T-helper 1 cell treated with Interleukin-12 subunit alpha and Interleukin-12 subunit beta and Interleukin-4 antibody, amounts not matched to agents 30 μg/mL and 1 μg/mL, for 36 hours (primary cell): ENCODE measurements at regions not wholly inside any gene's neighbourhood (a gene's known extent, or its start where the extent isn't known, plus 50 kb on each side); places are given as distances from the start of the nearest gene placed in this dataset.
"Not testable (repeated sequence)": the region's sequence is repeated elsewhere in the genome, so short reads cannot be mapped to it uniquely, and the experiment has no call there.

Experiments used
- H3K27ac Mint-ChIP-seq: one replicate; pipeline ENCODE4 v1.8.0; 2021; ENCODE audit warnings: mild to moderate bottlenecking, mixed read lengths
- H3K27me3 Mint-ChIP-seq: one replicate; pipeline ENCODE4 v1.8.0; 2021; ENCODE audit warnings: low read depth, mixed read lengths
- H3K36me3 Mint-ChIP-seq: one replicate; pipeline ENCODE4 v1.8.0; 2021; ENCODE audit warnings: low read depth, mixed read lengths
- H3K4me1 Mint-ChIP-seq: one replicate; pipeline ENCODE4 v1.8.0; 2021; ENCODE audit warnings: low read depth, mixed read lengths
- H3K4me3 Mint-ChIP-seq: one replicate; pipeline ENCODE4 v1.8.0; 2021; ENCODE audit warnings: mild to moderate bottlenecking, moderate library complexity, mixed read lengths
- H3K9me3 Mint-ChIP-seq: one replicate; pipeline ENCODE4 v1.8.0; 2021; ENCODE audit warnings: mixed read lengths

GRCh38 chr13:82220641-82221040 is 1661.6 kb downstream of the SLITRK1 start:
- H3K4me1 Mint-ChIP-seq: no peaks in the 10 kb centered on the region
- no peaks in the 10 kb centered on the region for H3K36me3 Mint-ChIP-seq
- H3K9me3 Mint-ChIP-seq: peaks cover 7% of the 10 kb centered on the region
- H3K4me3 Mint-ChIP-seq: no peak overlapping the region
- no peaks in the 10 kb centered on the region for H3K27me3 Mint-ChIP-seq
- no peak overlapping the region for H3K27ac Mint-ChIP-seq

GRCh38 chr13:82216165-82216564 is 1666.1 kb downstream of the SLITRK1 start:
- H3K9me3 Mint-ChIP-seq: peaks cover 13% of the 10 kb centered on the region
- H3K27me3 Mint-ChIP-seq: no peaks in the 10 kb centered on the region
- no peak overlapping the region for H3K4me3 Mint-ChIP-seq

DNA sequence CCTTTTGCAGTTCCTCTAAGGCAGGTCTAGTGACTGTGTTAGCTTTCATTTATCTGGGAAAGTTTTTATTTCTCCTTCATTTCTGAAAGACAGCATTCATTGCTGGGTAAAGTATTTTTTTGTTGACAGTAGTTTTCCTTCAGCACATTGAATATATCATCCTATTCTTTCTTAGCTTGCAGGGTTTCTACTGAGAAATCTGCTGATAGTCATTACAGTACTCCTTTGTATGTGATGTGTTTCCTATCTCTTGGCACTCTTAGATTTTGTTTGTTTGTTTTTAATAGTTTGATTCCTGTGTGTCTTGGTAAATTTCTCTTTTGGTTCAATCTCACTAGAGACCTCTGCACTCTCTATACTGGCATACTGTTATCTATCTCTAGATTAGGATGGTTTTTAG is 1667.9 kb downstream of the SLITRK1 start:
- no peaks in the 10 kb centered on the region for H3K27me3 Mint-ChIP-seq
- H3K4me1 Mint-ChIP-seq: no peaks in the 10 kb centered on the region
- H3K4me3 Mint-ChIP-seq: no peak overlapping the region
- peaks cover 13% of the 10 kb centered on the region for H3K9me3 Mint-ChIP-seq
- no peak overlapping the region for H3K27ac Mint-ChIP-seq
- H3K36me3 Mint-ChIP-seq: no peaks in the 10 kb centered on the region

More at GRCh38 chr13:82216165-82216564, 1666.1 kb downstream of the SLITRK1 start:
- H3K36me3 Mint-ChIP-seq: no peaks in the 10 kb centered on the region
- H3K27ac Mint-ChIP-seq: no peak overlapping the region
- no peaks in the 10 kb centered on the region for H3K4me1 Mint-ChIP-seq

DNA sequence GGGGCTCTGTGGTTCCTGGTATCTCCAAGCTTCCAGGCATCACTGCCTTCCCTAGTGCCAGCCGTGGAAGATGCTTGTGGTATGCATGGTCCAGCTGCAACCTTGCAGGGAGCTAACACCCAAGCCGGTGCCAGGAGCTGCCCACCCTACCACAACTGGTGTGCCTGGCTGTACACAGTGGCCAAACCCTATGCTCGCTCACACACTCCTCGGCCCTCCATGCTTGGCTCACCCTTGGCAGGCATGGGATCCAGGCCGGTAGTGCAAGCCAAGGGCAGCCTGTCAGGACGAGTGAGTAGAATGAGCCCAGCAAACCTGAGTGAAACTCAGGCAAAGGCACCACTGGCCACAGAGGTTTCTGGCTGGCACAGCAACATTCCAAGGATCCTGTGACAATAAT is 1676.0 kb downstream of the SLITRK1 start:
- H3K9me3 Mint-ChIP-seq: peaks cover 7% of the 10 kb centered on the region
- no peak overlapping the region for H3K27ac Mint-ChIP-seq
- H3K4me1 Mint-ChIP-seq: no peaks in the 10 kb centered on the region
- no peaks in the 10 kb centered on the region for H3K36me3 Mint-ChIP-seq
- H3K27me3 Mint-ChIP-seq: no peaks in the 10 kb centered on the region
- H3K4me3 Mint-ChIP-seq: no peak overlapping the region

GRCh38 chr13:82202398-82202797 is 1679.9 kb downstream of the SLITRK1 start:
- Mint-ChIP-seq H3K27ac (no peak overlapping the region), H3K9me3 (peaks cover 17% of the 10 kb centered on the region), H3K4me1 (no peaks in the 10 kb centered on the region), H3K4me3 (no peak overlapping the region), H3K36me3 (no peaks in the 10 kb centered on the region), H3K27me3 (no peaks in the 10 kb centered on the region)

- H3K27me3 Mint-ChIP-seq: no peaks in the 10 kb centered on the region
- H3K27ac Mint-ChIP-seq: no peak overlapping the region
- H3K4me3 Mint-ChIP-seq: no peak overlapping the region
- H3K4me1 Mint-ChIP-seq: no peaks in the 10 kb centered on the region
- H3K36me3 Mint-ChIP-seq: no peaks in the 10 kb centered on the region
- peaks cover 15% of the 10 kb centered on the region for H3K9me3 Mint-ChIP-seq
These were observed 1686.2 kb downstream of the SLITRK1 start for GRCh38 chr13:82196087-82196486.

DNA sequence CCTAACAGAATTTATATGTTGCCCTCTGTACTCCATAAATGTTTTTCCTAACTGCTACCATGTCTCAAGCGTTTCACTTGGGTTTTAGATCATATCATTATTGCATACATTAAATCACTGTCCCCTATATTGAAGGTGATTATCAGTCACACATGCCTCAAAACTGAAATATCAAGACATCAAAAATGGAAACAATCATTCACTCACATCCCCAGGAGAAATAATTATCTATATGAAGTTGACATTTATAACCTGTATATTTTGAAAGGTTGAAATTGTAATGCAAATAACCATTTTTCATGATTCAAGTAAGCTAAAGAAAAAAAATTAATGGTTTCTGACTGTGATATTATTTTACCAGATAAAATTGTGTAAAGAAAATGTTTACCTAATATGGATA is 1695.0 kb downstream of the SLITRK1 start:
- Mint-ChIP-seq H3K9me3 (peaks cover 10% of the 10 kb centered on the region), H3K36me3 (no peaks in the 10 kb centered on the region), H3K4me1 (no peaks in the 10 kb centered on the region), H3K27me3 (no peaks in the 10 kb centered on the region), H3K27ac (no peak overlapping the region), H3K4me3 (no peak overlapping the region)

DNA sequence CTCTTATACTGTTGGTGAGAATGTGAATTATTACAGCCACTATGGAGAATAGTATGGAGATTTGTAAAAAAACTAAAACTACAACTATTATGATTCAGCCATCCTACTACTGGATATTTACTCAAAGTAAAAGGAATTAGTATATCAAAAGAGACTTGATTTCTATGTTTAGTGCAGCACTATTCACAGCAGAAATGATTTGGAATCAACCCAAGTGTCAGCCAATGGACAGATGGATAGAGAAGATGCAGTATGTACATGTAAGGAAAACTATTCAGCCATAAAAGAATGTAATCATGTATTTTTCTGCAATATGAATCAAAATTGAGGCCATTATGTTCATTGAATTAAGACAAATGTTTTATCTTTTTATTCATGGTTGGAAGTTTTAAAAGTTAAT is 1705.5 kb downstream of the SLITRK1 start:
- no peak overlapping the region for H3K4me3 Mint-ChIP-seq
- H3K27ac Mint-ChIP-seq: no peak overlapping the region
- no peaks in the 10 kb centered on the region for H3K4me1 Mint-ChIP-seq
- H3K9me3 Mint-ChIP-seq: peaks cover 32% of the 10 kb centered on the region
- H3K36me3 Mint-ChIP-seq: no peaks in the 10 kb centered on the region
- no peaks in the 10 kb centered on the region for H3K27me3 Mint-ChIP-seq

- no peaks in the 10 kb centered on the region for H3K27me3 Mint-ChIP-seq
- H3K36me3 Mint-ChIP-seq: no peaks in the 10 kb centered on the region
- no peaks in the 10 kb centered on the region for H3K4me1 Mint-ChIP-seq
- peaks cover 36% of the 10 kb centered on the region for H3K9me3 Mint-ChIP-seq
- no peak overlapping the region for H3K27ac Mint-ChIP-seq
- no peak overlapping the region for H3K4me3 Mint-ChIP-seq
These were observed 1716.7 kb downstream of the SLITRK1 start for GRCh38 chr13:82165396-82166174.

- not testable (repeated sequence) for H3K4me1 Mint-ChIP-seq, H3K27me3 Mint-ChIP-seq, H3K27ac Mint-ChIP-seq, H3K36me3 Mint-ChIP-seq, H3K4me3 Mint-ChIP-seq
- H3K9me3 Mint-ChIP-seq: peaks cover 31% of the 10 kb centered on the region
These were observed 1717.4 kb downstream of the SLITRK1 start for GRCh38 chr13:82164780-82165395.

DNA sequence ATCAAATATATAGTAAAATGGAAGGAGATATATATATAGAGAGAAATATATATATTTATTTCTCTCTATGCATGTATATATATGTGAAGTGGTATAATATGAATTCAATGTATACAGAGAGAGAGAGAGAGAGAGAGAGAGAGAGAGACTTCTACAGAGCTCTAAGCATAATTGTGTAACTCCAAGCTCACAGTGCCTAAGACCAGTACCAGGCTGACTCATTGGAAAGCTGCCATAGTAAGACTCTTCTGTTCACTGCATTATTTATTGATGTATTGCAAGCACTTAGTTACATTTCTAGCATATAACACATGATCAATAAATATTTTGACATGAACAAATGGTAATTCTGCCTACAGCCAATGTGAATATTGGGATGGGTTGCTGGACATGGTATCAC is 1734.7 kb downstream of the SLITRK1 start:
- H3K27ac Mint-ChIP-seq: no peak overlapping the region
- no peaks in the 10 kb centered on the region for H3K27me3 Mint-ChIP-seq
- H3K36me3 Mint-ChIP-seq: no peaks in the 10 kb centered on the region
- no peak overlapping the region for H3K4me3 Mint-ChIP-seq
- peaks cover 3% of the 10 kb centered on the region for H3K9me3 Mint-ChIP-seq
- H3K4me1 Mint-ChIP-seq: no peaks in the 10 kb centered on the region

GRCh38 chr13:82136880-82137279 is 1745.4 kb downstream of the SLITRK1 start:
- Mint-ChIP-seq H3K36me3 (no peaks in the 10 kb centered on the region), H3K27me3 (no peaks in the 10 kb centered on the region), H3K9me3 (peaks cover 12% of the 10 kb centered on the region), H3K27ac (no peak overlapping the region), H3K4me1 (no peaks in the 10 kb centered on the region), H3K4me3 (no peak overlapping the region)

DNA sequence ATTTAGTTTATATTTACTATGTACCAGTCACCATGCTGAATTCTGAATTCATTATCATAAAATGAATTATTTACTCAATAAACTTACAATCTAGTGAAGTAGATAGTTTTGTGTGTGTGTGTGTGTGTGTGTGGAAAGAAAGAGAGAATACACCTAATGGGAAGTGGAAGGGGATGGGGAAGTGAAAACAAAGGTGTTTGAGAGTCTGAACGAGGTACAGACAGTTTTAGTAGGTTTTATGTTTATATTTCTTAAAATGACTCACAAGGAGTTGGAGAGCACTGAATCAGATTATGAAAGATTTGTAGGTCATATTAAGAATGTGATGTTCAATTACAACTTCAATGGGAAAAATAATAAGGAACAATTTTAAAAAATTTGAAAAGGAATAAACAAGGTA is 1753.0 kb downstream of the SLITRK1 start:
- H3K4me1 Mint-ChIP-seq: no peaks in the 10 kb centered on the region
- H3K36me3 Mint-ChIP-seq: no peaks in the 10 kb centered on the region
- no peak overlapping the region for H3K27ac Mint-ChIP-seq
- H3K9me3 Mint-ChIP-seq: peaks cover 8% of the 10 kb centered on the region
- H3K27me3 Mint-ChIP-seq: no peaks in the 10 kb centered on the region
- no peak overlapping the region for H3K4me3 Mint-ChIP-seq

- H3K36me3 Mint-ChIP-seq: no peaks in the 10 kb centered on the region
- H3K4me1 Mint-ChIP-seq: no peaks in the 10 kb centered on the region
- no peak overlapping the region for H3K4me3 Mint-ChIP-seq
- no peak overlapping the region for H3K27ac Mint-ChIP-seq
- H3K9me3 Mint-ChIP-seq: peaks cover 18% of the 10 kb centered on the region
- H3K27me3 Mint-ChIP-seq: no peaks in the 10 kb centered on the region
These were observed 1763.7 kb downstream of the SLITRK1 start for GRCh38 chr13:82118589-82118988.

GRCh38 chr13:82116422-82116989 is 1765.8 kb downstream of the SLITRK1 start:
- no peaks in the 10 kb centered on the region for H3K36me3 Mint-ChIP-seq
- peaks cover 12% of the 10 kb centered on the region for H3K9me3 Mint-ChIP-seq
- no peak overlapping the region for H3K4me3 Mint-ChIP-seq
- H3K4me1 Mint-ChIP-seq: no peaks in the 10 kb centered on the region
- H3K27me3 Mint-ChIP-seq: no peaks in the 10 kb centered on the region
- H3K27ac Mint-ChIP-seq: no peak overlapping the region
